Kidney glomerular epithelial cell (primary cell): ENCODE measurements at regions not wholly inside any gene's neighbourhood (a gene's known extent, or its start where the extent isn't known, plus 50 kb on each side); places are given as distances from the start of the nearest gene placed in this dataset.

ENCODE experiments used
- DNase-seq: peaks from one replicate; lab custom pipeline; 2025; lab: John Stamatoyannopoulos, UW

- no peak for DNase-seq
These were observed 52.5 kb upstream of the TTC29 start for GRCh38 chr4:146998157-146998556.

GRCh38 chr4:147003956-147004809 lies 58.5 kb upstream of the TTC29 start:
- DNase-seq: no peak

- no peak for DNase-seq
These were observed 60.6 kb upstream of the TTC29 start for GRCh38 chr4:147006229-147006628.

GRCh38 chr4:147009875-147010274 lies 64.2 kb upstream of the TTC29 start:
- no peak for DNase-seq

GRCh38 chr4:147011411-147011810 lies 65.7 kb upstream of the TTC29 start:
- DNase-seq: no peak

GRCh38 chr4:147012059-147012707 lies 66.5 kb upstream of the TTC29 start:
- no peak for DNase-seq

GRCh38 chr4:147014946-147015345 lies 69.3 kb upstream of the TTC29 start:
- DNase-seq: no peak

- no peak for DNase-seq
These were observed 69.8 kb upstream of the TTC29 start for GRCh38 chr4:147015491-147015890.

- DNase-seq: no peak
These were observed 71.4 kb upstream of the TTC29 start for GRCh38 chr4:147017081-147017480.

- peak; percentile 9 for DNase-seq
These were observed 73.4 kb upstream of the TTC29 start for GRCh38 chr4:147019091-147019490.

GRCh38 chr4:147020456-147020855 lies 74.8 kb upstream of the TTC29 start:
- no peak for DNase-seq

- no peak for DNase-seq
These were observed 79.4 kb upstream of the TTC29 start for GRCh38 chr4:147025042-147025441.

- no peak for DNase-seq
These were observed 83.6 kb upstream of the TTC29 start for GRCh38 chr4:147029296-147029695.

- no peak for DNase-seq
These were observed 88.7 kb upstream of the TTC29 start for GRCh38 chr4:147034372-147034771.

- DNase-seq: no peak
These were observed 91.4 kb upstream of the TTC29 start for GRCh38 chr4:147037069-147037468.

GRCh38 chr4:147039976-147040575 lies 94.4 kb upstream of the TTC29 start:
- no peak for DNase-seq

- DNase-seq: no peak
These were observed 95.2 kb upstream of the TTC29 start for GRCh38 chr4:147040874-147041273.

GRCh38 chr4:147041376-147041775 lies 95.7 kb upstream of the TTC29 start:
- DNase-seq: no peak

- DNase-seq: no peak
These were observed 96.4 kb upstream of the TTC29 start for GRCh38 chr4:147042046-147042445.

- no peak for DNase-seq
These were observed 98.6 kb upstream of the TTC29 start for GRCh38 chr4:147044241-147044640.

- no peak for DNase-seq
These were observed 104.3 kb upstream of the TTC29 start for GRCh38 chr4:147049946-147050345.

GRCh38 chr4:147050356-147050765 lies 104.7 kb upstream of the TTC29 start:
- no peak for DNase-seq

- no peak for DNase-seq
These were observed 106.7 kb upstream of the TTC29 start for GRCh38 chr4:147052361-147052760.
